GM11168 (cell line): ENCODE measurements at regions not wholly inside any gene's neighbourhood (a gene's known extent, or its start where the extent isn't known, plus 50 kb on each side); places are given as distances from the start of the nearest gene placed in this dataset.
"Not testable (repeated sequence)": the region's sequence is repeated elsewhere in the genome, so short reads cannot be mapped to it uniquely, and the experiment has no call there.

Experiments used
- in situ Hi-C: fragments of 300-500 bp; cut with MboI; formaldehyde crosslinking; loops from one replicate; pipeline ENCODE4 v1.12.0; 2022; ENCODE audit warnings: low sequenced_read_pairs; ENCODE audit not compliant: unreplicated experiment

GRCh38 chr3:88508818-88509217, 359.1 kb downstream of the C3orf38 start:
- in situ Hi-C loops, result not testable (repeated sequence)

- in situ Hi-C loops, result no loop called here
Observed at GRCh38 chr3:88509582-88509981, 359.8 kb downstream of the C3orf38 start.

- in situ Hi-C loops, result no loop called here
Observed at GRCh38 chr3:88528494-88528893, 378.7 kb downstream of the C3orf38 start.

GRCh38 chr3:88534534-88534933, 384.8 kb downstream of the C3orf38 start:
- in situ Hi-C loops, result no loop called here

GRCh38 chr3:88535563-88535962, 385.8 kb downstream of the C3orf38 start:
- in situ Hi-C loops, result no loop called here

- in situ Hi-C loops, result no loop called here
Observed at GRCh38 chr3:88542916-88543315, 393.2 kb downstream of the C3orf38 start.

- in situ Hi-C loops, result no loop called here
Observed at GRCh38 chr3:88572450-88572849, 422.7 kb downstream of the C3orf38 start.

GRCh38 chr3:88573472-88573871, 423.7 kb downstream of the C3orf38 start:
- in situ Hi-C loops, result no loop called here

GRCh38 chr3:88574146-88574545, 424.4 kb downstream of the C3orf38 start:
- in situ Hi-C loops, result no loop called here

- in situ Hi-C loops, result no loop called here
Observed at GRCh38 chr3:88584451-88584850, 434.7 kb downstream of the C3orf38 start.

GRCh38 chr3:88586121-88586640, 436.4 kb downstream of the C3orf38 start:
- in situ Hi-C loops, result no loop called here

- in situ Hi-C loops, result no loop called here
Observed at GRCh38 chr3:88589138-88589537, 439.4 kb downstream of the C3orf38 start.

- in situ Hi-C loops, result no loop called here
Observed at GRCh38 chr3:88595026-88595425, 445.3 kb downstream of the C3orf38 start.

GRCh38 chr3:88596451-88596850, 446.7 kb downstream of the C3orf38 start:
- in situ Hi-C loops, result no loop called here

GRCh38 chr3:88610820-88611219, 461.1 kb downstream of the C3orf38 start:
- in situ Hi-C loops, result no loop called here

- in situ Hi-C loops, result no loop called here
Observed at GRCh38 chr3:88611826-88612326, 462.1 kb downstream of the C3orf38 start.

- in situ Hi-C loops, result no loop called here
Observed at GRCh38 chr3:88616413-88616812, 466.7 kb downstream of the C3orf38 start.

- in situ Hi-C loops, result no loop called here
Observed at GRCh38 chr3:88617283-88617682, 467.5 kb downstream of the C3orf38 start.

- in situ Hi-C loops, result no loop called here
Observed at GRCh38 chr3:88618021-88618645, 468.4 kb downstream of the C3orf38 start.

GRCh38 chr3:88621586-88621985, 471.8 kb downstream of the C3orf38 start:
- in situ Hi-C loops, result no loop called here

- in situ Hi-C loops, result no loop called here
Observed at GRCh38 chr3:88623709-88624108, 473.9 kb downstream of the C3orf38 start.

- in situ Hi-C loops, result no loop called here
Observed at GRCh38 chr3:88626456-88627120, 476.8 kb downstream of the C3orf38 start.
